GM18868 (cell line): ENCODE measurements at regions not wholly inside any gene's neighbourhood (a gene's known extent, or its start where the extent isn't known, plus 50 kb on each side); places are given as distances from the start of the nearest gene placed in this dataset.

ENCODE experiments used
- ATAC-seq: cut with Tn5 transposase; IDR thresholded peaks from one replicate; pipeline ENCODE4 v1.9.1; 2021; ENCODE audit warnings: mild to moderate bottlenecking, moderate library complexity; ENCODE audit not compliant: unreplicated experiment

GRCh38 chr17:33750943-33751701 is 458.0 kb upstream of the ASIC2 start:
- ATAC-seq, result no peak

- ATAC-seq, result no peak
Observed at GRCh38 chr17:33751702-33752065, 458.6 kb upstream of the ASIC2 start.

GRCh38 chr17:33753452-33753851 is 460.4 kb upstream of the ASIC2 start:
- no peak for ATAC-seq

GRCh38 chr17:33756021-33756420 is 462.9 kb upstream of the ASIC2 start:
- no peak for ATAC-seq

- ATAC-seq, result no peak
Observed at GRCh38 chr17:33765871-33766270, 472.8 kb upstream of the ASIC2 start.

GRCh38 chr17:33766721-33767120 is 473.6 kb upstream of the ASIC2 start:
- ATAC-seq, result no peak

GRCh38 chr17:33769066-33769465 is 476.0 kb upstream of the ASIC2 start:
- no peak for ATAC-seq

GRCh38 chr17:33776304-33776703 is 478.8 kb upstream of the CCL2 start:
- ATAC-seq, result no peak

GRCh38 chr17:33776903-33777302 is 478.2 kb upstream of the CCL2 start:
- no peak for ATAC-seq

GRCh38 chr17:33777674-33778073 is 477.4 kb upstream of the CCL2 start:
- no peak for ATAC-seq

GRCh38 chr17:33778505-33779233 is 476.4 kb upstream of the CCL2 start:
- ATAC-seq, result no peak

GRCh38 chr17:33779234-33779591 is 475.9 kb upstream of the CCL2 start:
- ATAC-seq, result no peak

GRCh38 chr17:33785281-33785680 is 469.8 kb upstream of the CCL2 start:
- ATAC-seq, result no peak

- no peak for ATAC-seq
Observed at GRCh38 chr17:33786478-33786877, 468.6 kb upstream of the CCL2 start.

- no peak for ATAC-seq
Observed at GRCh38 chr17:33789658-33790057, 465.4 kb upstream of the CCL2 start.

- ATAC-seq, result no peak
Observed at GRCh38 chr17:33797181-33797580, 457.9 kb upstream of the CCL2 start.

GRCh38 chr17:33798308-33798707 is 456.8 kb upstream of the CCL2 start:
- ATAC-seq, result no peak

GRCh38 chr17:33802349-33803198 is 452.5 kb upstream of the CCL2 start:
- no peak for ATAC-seq

- ATAC-seq, result no peak
Observed at GRCh38 chr17:33803199-33803685, 451.8 kb upstream of the CCL2 start.

- ATAC-seq, result no peak
Observed at GRCh38 chr17:33803686-33804085, 451.4 kb upstream of the CCL2 start.

GRCh38 chr17:33804401-33804800 is 450.7 kb upstream of the CCL2 start:
- ATAC-seq, result no peak

- no peak for ATAC-seq
Observed at GRCh38 chr17:33806631-33807030, 448.5 kb upstream of the CCL2 start.
